GM11168 (cell line): ENCODE measurements at regions not wholly inside any gene's neighbourhood (a gene's known extent, or its start where the extent isn't known, plus 50 kb on each side); places are given as distances from the start of the nearest gene placed in this dataset.

Experiments
- in situ Hi-C: fragments of 300-500 bp; cut with MboI; formaldehyde crosslinking; loops from one replicate; pipeline ENCODE4 v1.12.0; 2022; ENCODE audit warnings: low sequenced_read_pairs; ENCODE audit not compliant: unreplicated experiment

DNA sequence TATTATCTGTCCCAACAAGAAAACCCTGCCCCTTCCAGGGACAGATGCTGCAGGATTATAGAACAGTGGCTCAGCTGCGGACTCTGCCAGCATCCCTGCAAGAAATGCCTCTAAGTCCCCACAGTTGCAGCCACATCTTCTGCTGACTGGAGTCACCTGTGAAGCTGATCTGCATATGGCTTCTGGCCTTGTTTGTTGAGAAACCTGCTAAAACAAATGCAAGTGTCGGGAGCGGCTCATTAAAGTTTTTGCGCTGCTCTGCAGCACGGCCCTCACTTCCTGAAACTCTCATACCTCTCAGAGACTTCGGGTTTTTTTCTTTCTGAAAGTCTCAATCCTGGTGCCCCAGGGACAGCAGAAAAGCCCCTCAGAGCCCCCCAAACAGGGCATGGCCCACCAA is 725.0 kb downstream of the UQCRFS1 start:
- in situ Hi-C loops: no loop called here

DNA sequence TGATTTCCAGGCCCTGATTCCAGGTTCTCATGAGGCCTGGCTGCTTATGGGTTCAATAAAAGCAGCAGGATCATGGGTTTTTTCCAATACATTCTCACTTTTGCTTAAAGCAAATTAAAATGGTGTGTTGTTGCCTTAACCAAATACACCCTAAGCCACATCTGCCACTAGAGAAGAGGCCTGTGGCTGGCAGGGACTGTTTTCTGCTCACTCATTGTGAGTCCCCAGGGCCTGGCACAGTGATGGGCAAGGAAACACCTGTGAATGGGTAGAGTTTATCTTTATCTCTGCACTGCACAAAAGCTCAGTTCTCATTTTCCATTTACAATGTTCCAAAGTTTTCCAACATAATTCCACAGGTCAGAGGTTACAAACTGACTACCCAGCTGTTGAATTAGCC is 726.0 kb downstream of the UQCRFS1 start:
- in situ Hi-C loops: no loop called here

DNA sequence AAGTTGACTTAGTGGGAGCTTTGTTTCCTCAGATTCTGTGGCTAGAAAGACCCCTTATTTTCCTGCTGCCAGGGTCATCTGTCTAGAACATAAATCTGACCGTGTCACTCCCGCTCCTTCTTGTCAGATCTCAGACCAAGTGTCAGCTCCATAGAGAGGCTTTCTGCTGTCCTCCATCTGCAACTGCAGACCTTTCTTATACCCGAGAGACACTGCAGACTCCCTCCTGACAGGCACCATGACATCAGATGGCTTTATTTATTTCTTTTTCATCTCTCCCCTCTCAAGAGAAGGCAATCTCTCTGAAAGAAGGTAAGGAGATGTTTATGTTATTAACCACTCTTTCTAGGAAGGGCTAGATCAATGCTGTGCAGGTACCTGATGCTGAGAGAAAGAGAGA is 726.5 kb downstream of the UQCRFS1 start:
- in situ Hi-C loops: no loop called here

DNA sequence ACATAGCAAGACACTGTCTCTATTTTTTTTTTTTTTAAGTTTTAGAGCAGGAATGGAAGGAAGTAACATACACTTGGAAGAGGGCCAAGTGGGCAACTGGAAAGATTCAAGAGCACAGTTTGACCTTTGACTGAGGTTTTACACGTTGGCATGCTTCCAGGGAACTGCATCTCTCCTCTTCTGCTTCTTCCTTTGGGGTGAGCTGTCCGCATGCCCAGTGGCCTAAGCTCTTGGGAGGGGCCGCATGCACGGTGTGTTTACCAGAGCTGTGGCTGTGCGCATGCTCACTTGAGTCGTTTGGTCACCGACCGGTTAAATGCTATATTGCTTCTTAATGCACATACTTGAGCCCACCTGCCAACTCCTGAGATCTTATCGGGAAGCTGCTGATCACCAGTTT is 727.7 kb downstream of the UQCRFS1 start:
- in situ Hi-C loops: no loop called here

DNA sequence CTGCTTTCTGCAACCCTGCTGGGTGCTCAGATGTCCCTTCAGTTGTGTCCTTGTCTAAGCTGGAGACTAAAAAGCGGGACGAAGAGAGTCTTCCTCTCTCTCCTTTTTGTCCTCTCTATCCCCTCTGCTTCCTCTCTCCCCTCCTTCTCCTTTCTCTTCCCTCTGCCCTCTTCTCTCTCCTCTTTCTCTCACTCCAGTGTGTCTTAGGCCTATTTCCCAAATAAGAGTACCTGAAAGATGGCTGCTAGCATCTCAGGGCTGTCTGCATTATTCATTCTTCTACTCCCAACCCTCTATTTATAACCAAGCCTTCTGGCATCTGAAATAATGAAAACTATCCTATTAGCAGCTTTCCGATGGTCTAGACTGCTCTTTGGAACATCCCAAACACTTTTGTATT is 729.8 kb downstream of the UQCRFS1 start:
- in situ Hi-C loops: no loop called here

GRCh38 chr19:28482221-28482620 is 730.7 kb downstream of the UQCRFS1 start:
- in situ Hi-C loops: no loop called here

DNA sequence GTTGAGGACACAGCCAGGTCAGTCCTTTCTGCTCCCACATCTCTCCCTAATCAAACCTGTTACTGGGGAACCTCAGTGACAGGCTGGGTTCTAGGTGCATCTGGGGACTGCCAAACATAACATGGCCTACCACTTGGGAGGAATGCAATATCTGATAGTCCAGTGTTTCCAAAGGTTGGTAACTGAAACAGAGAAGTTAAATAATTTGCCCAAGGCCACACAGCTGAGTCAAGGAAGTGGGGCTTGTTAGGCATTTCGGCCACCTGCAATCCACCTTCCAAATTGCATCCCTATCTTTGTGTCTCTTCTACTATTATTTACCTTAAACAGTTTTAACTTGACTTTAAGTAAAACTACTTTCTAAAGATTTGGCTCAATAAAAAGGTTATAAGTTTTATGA is 731.3 kb downstream of the UQCRFS1 start:
- in situ Hi-C loops: no loop called here

DNA sequence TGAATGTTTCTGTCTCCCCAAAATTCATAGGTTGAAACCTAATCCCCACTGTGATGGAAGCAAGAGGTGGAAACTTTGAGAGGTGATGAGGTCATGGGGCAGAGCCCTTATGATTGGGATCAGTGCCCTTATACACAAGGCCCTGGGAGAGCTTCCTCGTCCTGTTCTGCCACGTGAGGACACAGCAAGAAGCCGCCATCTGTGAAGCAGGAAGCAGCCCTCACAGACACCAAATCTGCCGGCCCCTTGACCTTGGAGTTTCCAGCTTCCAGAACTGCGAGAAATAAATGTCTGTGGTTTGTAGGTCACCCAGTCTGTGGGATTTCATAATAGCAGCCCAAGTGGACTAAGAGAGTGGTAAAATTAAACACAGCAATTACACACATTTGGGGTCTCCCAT is 737.4 kb downstream of the UQCRFS1 start:
- in situ Hi-C loops: loop anchor here (10.0 kb wide), 1 partner anchor 159 kb away; no protein-coding TSS in a partner anchor

GRCh38 chr19:28472843-28473242 is 740.1 kb downstream of the UQCRFS1 start:
- in situ Hi-C loops: loop anchor here (10.0 to 25.0 kb wide), 2 partner anchors 162 to 414 kb away; no protein-coding TSS in a partner anchor

DNA sequence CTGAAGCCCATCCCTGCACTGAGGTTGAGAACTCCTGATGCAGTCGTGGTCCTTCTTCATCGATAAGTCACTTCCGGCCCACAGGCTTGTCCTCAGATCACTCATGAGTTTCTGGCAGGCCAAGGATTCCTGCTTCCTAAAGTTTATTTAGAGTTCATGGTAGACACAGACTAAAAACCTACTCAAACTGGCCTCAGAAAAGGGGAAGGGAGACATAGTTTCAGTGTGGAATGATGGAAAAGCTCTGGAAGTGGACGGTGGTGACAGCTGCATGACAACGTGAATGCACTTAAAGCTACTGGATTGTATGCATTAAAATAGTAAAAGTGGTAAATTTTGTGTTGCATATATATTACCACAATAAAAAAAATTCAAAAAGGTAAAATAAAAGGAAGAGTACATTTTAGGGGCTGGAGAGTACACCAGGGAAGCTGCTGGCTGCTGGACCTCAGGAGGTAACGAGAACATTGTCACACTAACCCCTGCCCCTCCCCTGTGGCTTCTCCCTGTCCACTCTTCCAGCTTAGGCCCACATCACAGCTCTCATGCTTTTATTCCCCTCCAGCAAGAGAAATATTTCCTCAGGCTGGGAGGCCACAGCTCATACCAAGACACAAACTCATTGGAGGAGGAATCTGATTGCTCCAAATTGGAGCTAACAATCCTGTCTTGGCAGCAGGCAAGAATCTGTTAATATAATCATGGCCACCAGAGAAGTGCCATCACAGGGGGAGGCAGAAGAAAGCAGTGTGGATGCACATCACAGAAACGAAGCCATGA is 741.0 kb downstream of the UQCRFS1 start:
- in situ Hi-C loops: loop anchor here (10.0 to 25.0 kb wide), 2 partner anchors 163 to 415 kb away; no protein-coding TSS in a partner anchor

DNA sequence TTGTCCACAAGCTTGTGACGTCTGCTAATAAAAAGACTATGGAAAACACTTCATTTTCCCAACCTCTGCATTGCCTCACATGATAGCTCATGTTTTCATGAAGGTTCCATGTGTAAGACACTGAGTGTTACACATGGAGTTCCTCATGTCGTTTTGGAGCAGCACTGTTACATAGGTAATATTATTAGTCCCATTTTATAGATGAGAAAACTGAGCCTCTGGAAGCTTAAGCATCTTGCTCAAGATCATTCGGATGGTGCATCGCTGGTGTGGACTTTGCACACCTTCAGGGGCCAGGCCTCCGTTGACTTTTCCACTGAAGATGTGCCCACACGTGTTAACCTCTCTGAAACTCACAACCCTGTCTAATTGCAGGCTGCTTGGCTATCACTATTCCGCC is 743.4 kb downstream of the UQCRFS1 start:
- in situ Hi-C loops: loop anchor here (5.0 to 25.0 kb wide), 2 partner anchors 238 to 418 kb away; no protein-coding TSS in a partner anchor

DNA sequence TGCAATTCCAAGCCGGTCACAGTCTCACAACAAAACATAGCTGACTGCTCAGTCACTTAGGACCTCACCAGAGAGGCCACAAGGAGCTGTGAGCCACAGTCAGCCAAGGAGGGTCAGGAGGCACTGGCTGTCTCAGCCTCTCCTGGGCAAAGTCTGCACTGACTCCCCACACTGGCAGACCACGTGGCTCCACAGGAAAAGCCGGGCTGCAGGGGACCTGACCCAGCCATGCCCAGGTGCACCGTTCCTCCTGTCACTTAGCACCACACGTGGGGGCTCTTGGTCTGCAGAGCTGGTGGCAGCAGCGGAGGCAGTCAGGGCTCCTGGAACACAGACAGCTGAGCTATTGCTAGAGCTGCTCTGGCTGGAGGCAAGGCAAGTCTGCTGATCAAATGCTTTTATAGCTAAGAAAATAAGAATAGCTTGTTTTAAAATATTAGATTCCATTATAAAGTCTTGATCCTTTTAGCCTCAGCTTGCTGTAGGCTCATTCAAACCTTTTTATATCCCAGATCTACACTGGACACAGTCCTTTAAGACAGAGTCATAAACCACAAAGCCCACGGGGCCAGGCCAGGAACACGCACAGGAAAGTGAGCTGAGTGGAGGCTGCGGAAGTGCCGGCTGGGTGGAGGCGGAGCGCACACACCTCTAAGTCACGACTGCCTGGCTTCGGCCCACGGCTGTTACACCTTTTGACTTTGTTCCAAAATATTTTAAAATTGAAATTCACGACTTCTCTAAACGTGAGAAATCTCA is 744.1 kb downstream of the UQCRFS1 start:
- in situ Hi-C loops: loop anchor here (5.0 to 25.0 kb wide), 2 partner anchors 238 to 418 kb away; no protein-coding TSS in a partner anchor

DNA sequence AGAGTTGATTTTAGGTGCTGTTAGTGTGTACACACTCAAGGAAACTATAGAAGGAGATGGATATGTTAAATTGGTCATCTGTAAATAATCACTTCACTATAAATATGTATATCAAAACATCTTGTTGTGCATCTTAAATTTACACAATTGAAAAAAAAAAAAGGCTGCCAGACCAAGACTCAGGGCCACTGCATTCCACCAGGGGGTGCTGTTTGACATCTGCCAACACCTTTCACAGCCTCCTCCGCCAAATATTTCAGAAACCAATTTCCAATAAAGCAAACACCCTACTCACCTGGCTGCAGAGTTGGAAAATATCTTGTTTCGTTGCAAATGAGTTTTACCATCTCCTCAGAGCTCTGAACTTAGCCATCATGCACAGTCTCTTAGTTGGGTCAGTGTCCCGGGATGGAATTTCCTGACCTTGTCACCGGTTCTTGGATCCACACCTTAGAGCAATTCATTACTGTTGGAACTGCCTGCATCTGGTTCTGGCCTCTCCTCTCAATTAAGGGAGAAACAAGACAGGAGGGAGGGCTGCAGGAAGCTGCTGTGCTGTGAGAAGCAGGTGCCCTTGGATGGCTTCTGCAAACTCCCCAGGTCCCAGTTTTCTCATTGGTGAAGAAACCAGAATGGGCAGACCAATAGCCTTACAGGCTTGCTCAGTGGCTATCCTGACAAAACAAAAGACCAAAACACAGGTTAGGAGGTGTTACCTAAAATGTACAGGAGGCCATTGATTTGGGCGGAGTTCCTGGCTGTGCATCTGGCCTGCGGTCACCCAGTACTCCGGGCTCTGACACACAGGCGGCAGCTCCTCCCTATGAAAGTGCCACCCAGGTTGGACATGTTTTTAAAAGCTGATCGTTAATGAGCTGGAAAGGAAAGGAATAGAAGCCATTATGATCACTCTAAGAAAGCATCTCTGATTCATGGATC is 746.6 kb downstream of the UQCRFS1 start:
- in situ Hi-C loops: loop anchor here (5.0 to 25.0 kb wide), 2 partner anchors 241 to 421 kb away; no protein-coding TSS in a partner anchor

DNA sequence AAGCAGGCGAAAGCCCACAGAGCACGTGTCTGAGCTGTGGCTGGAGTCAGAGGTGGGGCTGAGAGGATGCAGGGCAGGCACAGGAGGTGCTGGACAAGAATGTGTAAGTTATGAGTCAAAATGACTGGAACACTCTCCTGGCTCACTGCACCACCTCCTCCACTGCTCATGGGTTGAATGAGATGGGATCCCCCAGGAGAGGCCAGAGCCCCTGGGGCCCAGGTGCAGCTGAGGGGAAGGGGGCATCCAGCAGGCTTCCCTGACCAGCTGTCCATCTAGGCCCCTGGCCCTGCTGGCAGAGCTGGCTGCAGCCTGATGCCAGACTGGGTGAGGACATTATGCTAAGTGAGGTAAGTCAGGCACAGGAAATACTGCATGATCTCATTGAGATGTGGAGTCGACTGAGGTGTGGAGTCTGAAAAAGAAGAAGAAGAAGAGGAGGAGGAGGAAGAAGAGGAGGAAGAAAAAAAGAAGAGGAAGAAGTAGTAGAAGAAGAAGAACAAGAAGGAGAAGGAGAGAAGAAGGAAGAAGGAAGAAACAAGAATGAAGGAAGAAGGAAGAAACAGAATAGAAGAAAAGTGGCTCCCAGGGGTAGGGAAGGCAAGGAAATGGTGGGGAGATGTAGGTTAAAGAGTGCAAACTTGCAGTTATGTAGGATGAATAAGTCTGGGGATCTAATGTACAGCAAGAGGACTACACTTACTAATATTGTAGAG is 747.4 kb downstream of the UQCRFS1 start:
- in situ Hi-C loops: loop anchor here (5.0 to 25.0 kb wide), 2 partner anchors 242 to 422 kb away; no protein-coding TSS in a partner anchor

DNA sequence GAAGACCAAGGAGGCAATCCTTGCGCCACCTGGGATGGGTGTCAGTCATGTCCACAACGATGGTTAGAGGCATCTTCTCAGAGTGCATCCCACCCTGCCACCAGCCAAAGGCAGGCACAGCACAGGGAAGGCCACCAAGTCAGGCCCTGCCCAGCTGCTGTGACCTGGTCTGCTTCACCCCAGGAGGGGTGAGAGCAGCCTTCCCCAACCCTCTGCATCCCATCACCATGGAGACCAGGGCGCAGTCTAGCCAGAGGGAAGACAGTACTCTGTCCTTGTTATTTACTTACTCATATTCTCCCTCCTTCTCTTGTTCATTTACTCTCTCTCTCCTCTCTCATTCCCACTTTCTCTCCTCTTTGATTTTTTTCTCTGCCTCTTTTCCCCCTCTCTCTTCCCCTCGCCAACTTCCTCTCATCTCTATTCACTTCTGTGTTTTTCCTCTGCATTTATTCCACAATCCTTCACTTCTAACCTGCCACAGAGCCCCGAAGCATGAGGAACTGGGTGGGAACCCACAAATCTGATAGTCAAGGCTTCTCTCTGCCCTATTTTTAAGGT is 749.4 kb downstream of the UQCRFS1 start:
- in situ Hi-C loops: loop anchor here (25.0 kb wide), 1 partner anchor 424 kb away; no protein-coding TSS in a partner anchor

DNA sequence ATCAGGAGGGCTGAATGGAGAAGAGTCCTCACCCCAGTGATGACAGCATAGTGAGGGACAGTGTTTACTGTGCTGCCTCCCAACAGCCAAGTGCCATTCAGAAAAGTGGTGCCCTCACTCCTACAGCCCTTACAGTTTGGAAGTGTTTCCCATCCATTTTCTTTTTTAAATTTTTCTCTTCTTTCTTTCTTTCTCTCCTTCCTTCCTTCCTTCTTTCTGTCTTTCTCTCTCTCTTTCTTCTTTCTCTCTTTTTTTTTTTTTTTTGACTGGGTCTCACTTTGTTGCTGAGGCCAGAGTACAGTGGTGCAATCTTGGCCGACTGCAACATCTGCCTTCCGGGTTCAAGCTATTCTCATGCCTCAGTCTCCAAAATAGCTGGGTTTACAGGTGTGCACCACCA is 755.3 kb downstream of the UQCRFS1 start:
- in situ Hi-C loops: loop anchor here (25.0 kb wide), 1 partner anchor 430 kb away; no protein-coding TSS in a partner anchor

GRCh38 chr19:28456708-28457320 is 756.1 kb downstream of the UQCRFS1 start:
- in situ Hi-C loops: loop anchor here (25.0 kb wide), 1 partner anchor 430 kb away; no protein-coding TSS in a partner anchor

DNA sequence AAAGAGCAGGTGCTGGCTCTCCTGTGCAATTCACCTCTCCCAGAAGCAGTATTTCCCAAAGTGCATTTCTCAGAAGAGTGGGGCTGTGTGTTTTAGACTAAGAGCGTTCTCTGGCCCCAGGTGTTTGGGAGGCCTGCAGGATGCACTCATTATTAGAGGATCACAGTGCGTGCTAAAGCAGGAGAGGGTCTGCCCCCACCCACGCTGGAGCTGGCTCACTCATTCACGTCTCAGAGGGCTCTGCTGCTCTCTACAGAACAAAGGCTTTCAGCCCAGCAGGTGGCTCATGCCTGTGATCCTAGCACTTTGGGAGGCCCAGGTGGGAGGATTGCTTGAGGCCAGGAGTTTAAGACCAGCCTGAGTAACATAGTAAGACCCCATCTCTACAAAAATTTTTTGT is 756.7 kb downstream of the UQCRFS1 start:
- in situ Hi-C loops: loop anchor here (25.0 kb wide), 1 partner anchor 431 kb away; no protein-coding TSS in a partner anchor
